ENCODE measurements at regions not wholly inside any gene's neighbourhood (a gene's known extent, or its start where the extent isn't known, plus 50 kb on each side); places are given as distances from the start of the nearest gene placed in this dataset.

DNA sequence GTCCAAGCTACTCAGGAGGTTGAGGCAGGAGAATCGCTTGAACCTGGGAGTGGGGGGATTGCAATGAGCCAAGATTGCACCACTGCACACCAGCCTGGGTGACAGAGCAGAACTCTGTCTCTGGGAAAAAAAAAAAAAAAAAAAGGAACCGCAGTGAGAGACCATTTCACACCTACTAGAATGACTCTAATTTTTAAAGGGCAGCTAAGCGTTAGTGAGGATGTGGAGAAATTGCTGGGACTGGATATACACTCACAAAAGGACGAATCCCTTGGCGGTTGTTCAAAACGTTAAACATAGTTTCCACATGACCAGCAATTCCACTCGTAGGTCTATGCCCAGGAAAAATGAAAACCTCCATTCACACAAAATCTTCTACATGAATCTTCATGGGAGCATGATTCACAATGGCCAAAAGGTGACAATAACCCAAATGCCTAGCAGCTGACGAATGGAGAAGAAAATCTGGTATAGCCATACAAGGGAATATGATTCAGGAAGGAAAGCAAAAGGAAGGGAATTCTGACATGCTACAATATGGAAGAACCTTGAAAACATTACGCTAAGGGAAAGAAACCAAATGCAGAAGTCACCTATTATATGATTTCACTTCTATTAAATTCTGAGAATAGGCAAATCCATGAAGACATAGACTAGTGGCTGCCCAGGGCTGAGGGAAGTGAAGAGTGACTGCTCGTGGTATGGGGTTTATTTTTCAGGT, 127.0 kb downstream of the CHSY1 start:
- peak; percentile 35 for DNase-seq

DNA sequence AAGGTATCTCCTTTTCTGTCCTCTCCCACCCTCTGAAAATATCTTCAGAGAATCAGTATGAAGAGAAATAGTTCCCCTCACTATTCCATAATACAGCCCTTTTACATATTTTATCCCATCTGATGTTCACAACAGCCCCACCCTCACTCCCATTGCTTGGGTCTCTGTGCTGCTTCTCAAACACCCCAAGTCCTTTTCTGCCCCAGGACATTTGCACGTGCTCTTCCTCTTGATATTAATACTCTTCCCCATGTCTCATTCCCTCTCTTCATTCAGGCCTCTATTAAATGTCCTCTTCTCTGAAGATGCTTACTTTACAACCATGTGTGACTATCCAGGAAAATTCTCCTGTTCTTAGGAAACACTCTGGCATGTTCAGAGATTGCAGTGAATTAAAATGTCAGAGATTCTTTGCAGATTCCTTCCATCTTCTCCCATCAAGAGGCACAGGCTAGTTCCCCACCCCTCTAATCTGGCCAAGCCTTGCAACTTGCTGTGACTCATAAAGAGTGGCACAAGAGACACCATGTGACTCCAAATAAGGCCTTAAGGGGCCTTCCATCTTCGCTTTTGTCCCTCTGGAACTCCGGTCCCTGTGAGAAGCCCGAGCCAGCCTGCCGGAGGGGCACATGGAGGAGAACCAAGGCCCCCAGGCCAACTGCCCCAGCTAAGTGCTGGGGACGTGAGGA, 128.5 kb downstream of the CHSY1 start:
- DNase-seq = no peak

GRCh38 chr15:101122806-101123205, 129.0 kb downstream of the CHSY1 start:
- no peak for DNase-seq

GRCh38 chr15:101122266-101122665, 129.6 kb downstream of the CHSY1 start:
- no peak for DNase-seq

DNA sequence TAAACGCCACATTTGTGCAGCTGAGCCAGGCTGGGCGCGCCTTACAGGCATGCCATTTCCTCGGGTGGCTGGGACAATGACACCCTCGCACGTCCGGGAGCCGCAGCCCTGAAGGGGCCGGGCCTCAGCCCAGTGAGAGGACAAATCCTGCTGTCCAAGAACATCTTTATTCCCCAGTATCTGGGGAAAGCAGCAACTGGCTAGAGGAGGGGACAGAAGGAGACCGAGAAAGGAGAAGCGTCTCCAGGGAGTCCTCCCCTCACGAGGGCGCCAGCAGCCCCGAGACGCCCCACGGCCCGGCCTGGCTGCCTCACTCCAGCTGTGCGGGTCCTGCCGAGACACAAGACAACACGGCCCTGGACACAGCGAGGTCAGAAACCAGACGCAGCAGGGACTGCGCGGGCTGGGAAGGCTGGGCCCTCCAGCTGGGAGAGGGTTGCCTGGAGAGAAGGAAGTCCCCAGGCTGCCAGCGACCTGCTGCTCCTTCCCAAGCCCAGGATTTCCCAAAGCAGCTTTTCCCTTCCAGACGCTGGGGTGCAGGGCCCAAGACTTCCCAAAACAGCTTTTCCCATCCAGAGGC, 130.2 kb downstream of the CHSY1 start:
- peak; percentile 66 for DNase-seq

GRCh38 chr15:101120987-101121386, 130.9 kb downstream of the CHSY1 start:
- peak; percentile 40 for DNase-seq

DNA sequence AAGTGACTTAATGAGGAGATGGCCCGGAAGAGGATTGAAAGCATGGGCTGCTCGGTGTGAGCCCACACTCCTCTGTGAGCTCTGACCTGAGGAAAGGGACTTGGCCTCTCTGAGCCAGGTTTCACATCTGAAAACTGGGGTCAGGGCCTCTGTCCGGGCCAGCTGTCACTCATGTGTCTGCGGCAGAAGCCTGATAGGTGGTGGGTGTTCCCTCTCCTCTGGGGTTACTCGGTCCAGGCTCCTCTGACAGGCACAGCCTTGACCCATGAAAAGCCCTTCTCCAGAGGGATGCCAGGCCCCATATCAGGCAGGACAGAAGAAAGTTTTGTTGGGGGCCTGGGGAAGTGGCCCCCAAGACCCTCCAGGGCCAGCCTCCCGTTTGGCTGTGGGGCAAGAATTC, 131.4 kb downstream of the CHSY1 start:
- no peak for DNase-seq

All from eye (tissue), 1 donor.